ENCODE measurements at regions not wholly inside any gene's neighbourhood (a gene's known extent, or its start where the extent isn't known, plus 50 kb on each side); places are given as distances from the start of the nearest gene placed in this dataset.

- no peak for TF ChIP-seq CTCF (IDR thresholded peaks at IDR 0.05)
- TF ChIP-seq EZH2 (IDR thresholded peaks at IDR 0.05; ENCODE audit: borderline replicate concordance, insufficient read depth, low read depth, low read length, poor library complexity, severe bottlenecking): no peak
Observed at GRCh38 chr7:145263886-145264285, 428.0 kb upstream of the TPK1 start.
